GM19452 (cell line): ENCODE measurements at regions not wholly inside any gene's neighbourhood (a gene's known extent, or its start where the extent isn't known, plus 50 kb on each side); places are given as distances from the start of the nearest gene placed in this dataset.
"Not testable (repeated sequence)": the region's sequence is repeated elsewhere in the genome, so short reads cannot be mapped to it uniquely, and the experiment has no call there.

Source experiments
- ATAC-seq: cut with Tn5 transposase; IDR thresholded peaks from one replicate; pipeline ENCODE4 v1.9.1; 2021; ENCODE audit not compliant: unreplicated experiment

GRCh38 chr2:55772109-55772980 is 78.7 kb upstream of the PNPT1 start:
- no peak for ATAC-seq

- ATAC-seq = no peak
Measured at GRCh38 chr2:55771612-55772011, 78.0 kb upstream of the PNPT1 start.

GRCh38 chr2:55768991-55769390 is 75.3 kb upstream of the PNPT1 start:
- ATAC-seq = no peak

GRCh38 chr2:55766947-55767346 is 73.3 kb upstream of the PNPT1 start:
- ATAC-seq = no peak

GRCh38 chr2:55765708-55766107 is 72.1 kb upstream of the PNPT1 start:
- ATAC-seq = not testable (repeated sequence)

- ATAC-seq = no peak
Measured at GRCh38 chr2:55763721-55764120, 70.1 kb upstream of the PNPT1 start.

- ATAC-seq = no peak
Measured at GRCh38 chr2:55761526-55761925, 67.9 kb upstream of the PNPT1 start.

GRCh38 chr2:55761024-55761423 is 67.4 kb upstream of the PNPT1 start:
- ATAC-seq = no peak

- ATAC-seq = no peak
Measured at GRCh38 chr2:55760125-55760524, 66.5 kb upstream of the PNPT1 start.

- ATAC-seq = no peak
Measured at GRCh38 chr2:55759271-55759921, 65.8 kb upstream of the PNPT1 start.

GRCh38 chr2:55751966-55752365 is 58.3 kb upstream of the PNPT1 start:
- no peak for ATAC-seq

- no peak for ATAC-seq
Measured at GRCh38 chr2:55743583-55743982, 49.9 kb upstream of the PNPT1 start.
